Activated CD8-positive, alpha-beta T cell treated with anti-CD3 and anti-CD28 coated beads for 36 hours (primary cell): ENCODE measurements at regions not wholly inside any gene's neighbourhood (a gene's known extent, or its start where the extent isn't known, plus 50 kb on each side); places are given as distances from the start of the nearest gene placed in this dataset.

Source experiments
- ATAC-seq: fragments of 200-7000 bp; cut with Tn5 transposase; one replicate; pipeline ENCODE4 v1.10.0; 2021; ENCODE audit warnings: mild to moderate bottlenecking, moderate library complexity
- CTCF ChIA-PET: fragments of 350-600 bp; sonication (Branson Sonifier 250); formaldehyde crosslinking; loops from one replicate; lab custom pipeline; 2021; ENCODE audit warnings: antibody characterized with exemption; lab: Charles Lee
- POLR2A ChIA-PET: fragments of 350-600 bp; sonication (Branson Sonifier 250); formaldehyde crosslinking; loops from one replicate; lab custom pipeline; 2021; ENCODE audit warnings: antibody characterized with exemption; lab: Charles Lee
- DNase-seq: peaks from one replicate; pipeline ENCODE4 v3.0.0-alpha.2; 2020
- H3K27ac Mint-ChIP-seq: one replicate; pipeline ENCODE4 v1.8.0; 2021; ENCODE audit warnings: mild to moderate bottlenecking, mixed read lengths
- H3K27me3 Mint-ChIP-seq: one replicate; pipeline ENCODE4 v1.8.0; 2021; ENCODE audit warnings: mixed read lengths
- H3K36me3 Mint-ChIP-seq: one replicate; pipeline ENCODE4 v1.8.0; 2021; ENCODE audit warnings: low read depth, mixed read lengths
- H3K4me1 Mint-ChIP-seq: one replicate; pipeline ENCODE4 v1.8.0; 2021; ENCODE audit warnings: low read depth, mixed read lengths
- H3K4me3 Mint-ChIP-seq: one replicate; pipeline ENCODE4 v1.8.0; 2021; ENCODE audit warnings: mild to moderate bottlenecking, moderate library complexity, mixed read lengths
- H3K9me3 Mint-ChIP-seq: one replicate; pipeline ENCODE4 v1.8.0; 2021; ENCODE audit warnings: mixed read lengths
- CTCF ChIP-seq: fragments of 200-600 bp; IDR thresholded peaks from one replicate; pipeline ENCODE4 v1.8.0; 2022; ENCODE audit warnings: antibody characterized with exemption, mild to moderate bottlenecking
- intact Hi-C: fragments of 100-400 bp; cut with micrococcal nuclease; formaldehyde crosslinking; loops from one replicate; pipeline ENCODE4 v1.10.0; 2022

GRCh38 chr21:41630917-41631316 is 123.0 kb upstream of the TMPRSS2 start:
- intact Hi-C loops: no loop called here
- no peak for DNase-seq
- Mint-ChIP-seq H3K4me3 (no peak overlapping the region), H3K27me3 (peaks cover 6% of the 10 kb centered on the region), H3K36me3 (no peaks in the 10 kb centered on the region), H3K9me3 (no peaks in the 10 kb centered on the region), H3K4me1 (no peaks in the 10 kb centered on the region), H3K27ac (no peak overlapping the region)
- no peak for TF ChIP-seq CTCF
- ChIA-PET CTCF (no interaction called here), POLR2A (no interaction called here)
- no peak for ATAC-seq

GRCh38 chr21:41630249-41630648 is 122.3 kb upstream of the TMPRSS2 start:
- POLR2A ChIA-PET: no interaction called here
- Mint-ChIP-seq H3K4me3 (no peak overlapping the region), H3K27ac (no peak overlapping the region)

GRCh38 chr21:41628256-41628655 is 120.3 kb upstream of the TMPRSS2 start:
- intact Hi-C loops: no loop called here
- H3K27me3 Mint-ChIP-seq: peaks cover 6% of the 10 kb centered on the region
- DNase-seq (no peak), ATAC-seq (no peak)
- H3K27ac Mint-ChIP-seq: no peak overlapping the region
- TF ChIP-seq CTCF: no peak
- POLR2A ChIA-PET: no interaction called here
- no peak overlapping the region for H3K4me3 Mint-ChIP-seq
- H3K9me3 Mint-ChIP-seq: no peaks in the 10 kb centered on the region
- no peaks in the 10 kb centered on the region for H3K36me3 Mint-ChIP-seq
- CTCF ChIA-PET: interaction anchor here (1.3 kb wide), 1 partner anchor 15 kb away, joined by 3 read pairs; no protein-coding TSS in a partner anchor
- H3K4me1 Mint-ChIP-seq: no peaks in the 10 kb centered on the region

More at GRCh38 chr21:41630249-41630648, 122.3 kb upstream of the TMPRSS2 start:
- Mint-ChIP-seq H3K9me3 (no peaks in the 10 kb centered on the region), H3K36me3 (no peaks in the 10 kb centered on the region), H3K4me1 (no peaks in the 10 kb centered on the region), H3K27me3 (peaks cover 3% of the 10 kb centered on the region)
- CTCF ChIA-PET: no interaction called here
- intact Hi-C loops: no loop called here
- DNase-seq: no peak
- ATAC-seq: no peak
- TF ChIP-seq CTCF: no peak

GRCh38 chr21:41627428-41627827 is 119.5 kb upstream of the TMPRSS2 start:
- Mint-ChIP-seq H3K36me3 (no peaks in the 10 kb centered on the region), H3K27ac (no peak overlapping the region), H3K4me3 (no peak overlapping the region), H3K4me1 (no peaks in the 10 kb centered on the region), H3K27me3 (peaks cover 8% of the 10 kb centered on the region), H3K9me3 (no peaks in the 10 kb centered on the region)
- no peak for DNase-seq
- POLR2A ChIA-PET: no interaction called here
- ATAC-seq: no peak
- CTCF ChIA-PET: no interaction called here
- intact Hi-C loops: no loop called here
- TF ChIP-seq CTCF: no peak

- Mint-ChIP-seq H3K27me3 (peaks cover 12% of the 10 kb centered on the region), H3K27ac (no peak overlapping the region), H3K9me3 (no peaks in the 10 kb centered on the region), H3K4me3 (no peak overlapping the region), H3K36me3 (no peaks in the 10 kb centered on the region), H3K4me1 (no peaks in the 10 kb centered on the region)
- ChIA-PET POLR2A (no interaction called here), CTCF (no interaction called here)
- intact Hi-C loops: no loop called here
- no peak for TF ChIP-seq CTCF
- DNase-seq (no peak), ATAC-seq (no peak)
Observed at GRCh38 chr21:41626021-41626420, 118.1 kb upstream of the TMPRSS2 start.
